AG04449 (cell line): ENCODE measurements at regions not wholly inside any gene's neighbourhood (a gene's known extent, or its start where the extent isn't known, plus 50 kb on each side); places are given as distances from the start of the nearest gene placed in this dataset.

Source experiments
- CTCF ChIA-PET: fragments of 350-600 bp; formaldehyde crosslinking; extraction: SDS; loops from one replicate; lab custom pipeline; 2021; ENCODE audit warnings: antibody characterized with exemption; lab: Yijun Ruan, JAX
- POLR2A ChIA-PET: fragments of 400-600, 350-600 bp; formaldehyde crosslinking; extraction: SDS; loops from one replicate; lab custom pipeline; 2020; ENCODE audit warnings: antibody characterized with exemption, inconsistent platforms; lab: Yijun Ruan, JAX
- DNase-seq: peaks from one replicate; pipeline ENCODE4 v3.0.0-alpha.2; 2010; ENCODE audit warnings: low read depth, low spot score
- H3K4me3 ChIP-seq: 2 replicates; pipeline ENCODE4 v1.5.1; 2011; ENCODE audit warnings: low read depth, mild to moderate bottlenecking, control low read depth, low read length
- TF ChIP-seq, protein P1 (sequence below): IDR thresholded peaks from one replicate; pipeline ENCODE4 v1.5.1; 2011; ENCODE audit warnings: mild to moderate bottlenecking, moderate library complexity, low read length, control low read depth, inconsistent platforms; ENCODE audit not compliant: insufficient read depth; ENCODE audit errors: missing control alignments

DNA sequence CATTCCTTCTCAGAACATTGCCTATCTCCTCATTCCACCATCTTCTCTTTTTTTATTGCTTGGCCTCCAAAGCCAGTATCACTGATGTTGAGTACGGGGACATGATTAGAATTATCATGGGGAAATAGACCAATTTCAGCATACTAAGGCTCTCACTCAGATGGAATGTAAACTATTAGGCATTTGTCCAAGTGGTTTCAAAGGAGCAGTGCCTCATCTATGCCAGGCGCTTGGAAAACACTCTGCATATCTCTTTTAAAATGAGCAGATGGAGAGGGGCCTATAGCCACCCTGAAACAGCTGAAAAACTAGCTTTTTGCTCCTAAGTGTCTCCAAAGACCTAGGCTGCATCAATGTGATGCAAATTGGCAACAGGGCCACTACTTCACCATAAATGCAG lies 150.8 kb upstream of the DIPK2B start:
- CTCF ChIA-PET, result interaction anchor here (0.8 kb wide), 1 partner anchor 141 kb away, joined by 3 read pairs; no protein-coding TSS in a partner anchor
- peak; percentile 33 for DNase-seq
- no peak overlapping the region for H3K4me3 ChIP-seq
- TF ChIP-seq, protein P1, sequence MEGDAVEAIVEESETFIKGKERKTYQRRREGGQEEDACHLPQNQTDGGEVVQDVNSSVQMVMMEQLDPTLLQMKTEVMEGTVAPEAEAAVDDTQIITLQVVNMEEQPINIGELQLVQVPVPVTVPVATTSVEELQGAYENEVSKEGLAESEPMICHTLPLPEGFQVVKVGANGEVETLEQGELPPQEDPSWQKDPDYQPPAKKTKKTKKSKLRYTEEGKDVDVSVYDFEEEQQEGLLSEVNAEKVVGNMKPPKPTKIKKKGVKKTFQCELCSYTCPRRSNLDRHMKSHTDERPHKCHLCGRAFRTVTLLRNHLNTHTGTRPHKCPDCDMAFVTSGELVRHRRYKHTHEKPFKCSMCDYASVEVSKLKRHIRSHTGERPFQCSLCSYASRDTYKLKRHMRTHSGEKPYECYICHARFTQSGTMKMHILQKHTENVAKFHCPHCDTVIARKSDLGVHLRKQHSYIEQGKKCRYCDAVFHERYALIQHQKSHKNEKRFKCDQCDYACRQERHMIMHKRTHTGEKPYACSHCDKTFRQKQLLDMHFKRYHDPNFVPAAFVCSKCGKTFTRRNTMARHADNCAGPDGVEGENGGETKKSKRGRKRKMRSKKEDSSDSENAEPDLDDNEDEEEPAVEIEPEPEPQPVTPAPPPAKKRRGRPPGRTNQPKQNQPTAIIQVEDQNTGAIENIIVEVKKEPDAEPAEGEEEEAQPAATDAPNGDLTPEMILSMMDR, result no peak
- POLR2A ChIA-PET, result no interaction called here

GRCh38 chrX:45348296-45348695 lies 147.6 kb upstream of the DIPK2B start:
- DNase-seq, result no peak
- TF ChIP-seq, protein P1, result no peak
- CTCF ChIA-PET, result no interaction called here
- no peak overlapping the region for H3K4me3 ChIP-seq
- POLR2A ChIA-PET, result no interaction called here

GRCh38 chrX:45347877-45348276 lies 147.2 kb upstream of the DIPK2B start:
- no peak overlapping the region for H3K4me3 ChIP-seq
- CTCF ChIA-PET, result no interaction called here
- DNase-seq, result no peak
- TF ChIP-seq, protein P1, result no peak
- POLR2A ChIA-PET, result no interaction called here

DNA sequence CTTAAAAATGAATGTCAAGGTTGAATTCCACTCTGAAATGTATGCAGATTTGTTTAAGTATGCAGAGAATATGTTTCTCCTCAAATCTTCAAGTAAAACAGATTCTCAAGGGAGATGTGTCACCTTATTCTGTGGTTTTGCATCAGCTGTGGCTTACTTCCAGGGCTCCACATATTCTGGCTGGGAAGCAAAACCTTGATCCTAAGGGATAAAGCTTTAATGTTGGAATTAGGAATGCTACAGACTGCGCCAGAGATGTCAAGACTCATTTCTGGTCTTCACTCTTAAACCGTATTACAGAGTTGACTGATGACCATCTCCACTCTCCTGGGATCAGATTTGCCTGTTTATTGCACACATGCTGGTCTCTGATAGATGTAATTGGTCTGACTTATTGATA lies 143.9 kb upstream of the DIPK2B start:
- ChIA-PET CTCF (interaction anchor here (0.8 to 1.2 kb wide), 2 partner anchors 23 to 1064 kb away, joined by 3 read pairs; no protein-coding TSS in a partner anchor), POLR2A (interaction anchor here (1.1 to 1.3 kb wide), 2 partner anchors 20 to 163 kb away, joined by 4 to 5 read pairs; no protein-coding TSS in a partner anchor)
- TF ChIP-seq, protein P1, result no peak
- DNase-seq, result peak; percentile 50
- no peak overlapping the region for H3K4me3 ChIP-seq

DNA sequence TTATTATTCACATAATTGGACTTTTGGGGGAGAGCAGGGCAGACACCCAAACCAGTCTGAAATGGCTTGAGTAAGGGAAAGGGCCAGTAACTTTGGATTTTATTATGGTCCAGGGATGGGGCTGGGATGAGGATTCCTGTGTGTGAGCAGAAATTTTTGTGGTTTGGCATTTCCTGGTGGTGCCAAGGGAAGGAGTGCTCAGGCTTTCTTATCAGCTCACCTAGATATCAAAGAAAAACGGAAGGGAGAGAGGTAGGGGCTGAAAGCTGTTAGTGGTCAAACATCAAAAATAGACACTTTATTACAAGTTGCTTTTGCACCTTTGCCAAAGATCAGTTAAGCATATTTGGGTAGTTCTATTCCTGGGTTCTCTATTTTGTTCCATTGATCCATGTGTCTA lies 128.5 kb upstream of the DIPK2B start:
- ChIA-PET CTCF (no interaction called here), POLR2A (no interaction called here)
- TF ChIP-seq, protein P1, result no peak
- no peak overlapping the region for H3K4me3 ChIP-seq
- no peak for DNase-seq

- ChIA-PET POLR2A (interaction anchor here (1.1 to 1.4 kb wide), 2 partner anchors 19 to 155 kb away, joined by 5 to 7 read pairs; no protein-coding TSS in a partner anchor), CTCF (interaction anchor here (4.1 to 4.4 kb wide), 2 partner anchors 186 to 190 kb away, joined by 24 to 27 read pairs; no protein-coding TSS in a partner anchor)
- TF ChIP-seq, protein P1, result no peak
- H3K4me3 ChIP-seq, result no peak overlapping the region
- peak; percentile 14 for DNase-seq
These were observed 124.3 kb upstream of the DIPK2B start for GRCh38 chrX:45324941-45325340.
